Upper lobe of left lung (tissue), 6 donors: ENCODE measurements at regions not wholly inside any gene's neighbourhood (a gene's known extent, or its start where the extent isn't known, plus 50 kb on each side); places are given as distances from the start of the nearest gene placed in this dataset.

ENCODE experiments used
- ATAC-seq, 2 donors: fragments of 200-7000 bp; cut with Tn5 transposase; one replicate each; pipeline ENCODE4 v1.9.1; 2022; ENCODE audit warnings: mild to moderate bottlenecking in 2 of 2, moderate library complexity in 2 of 2; ENCODE audit not compliant: low FRiP score in 2 of 2
- DNase-seq, 2 donors: peaks; one replicate each; pipeline ENCODE4 v3.0.0-alpha.2; 2019 to 2020
- H3K27ac ChIP-seq, 4 donors: fragments of 200-600 bp; sonication (generic); one replicate each; pipeline ENCODE4 v1.5.1; 2016 to 2019
- H3K27me3 ChIP-seq, 4 donors: fragments of 200-600 bp; sonication (generic); one replicate each; pipeline ENCODE4 v1.5.1; 2017 to 2019
- H3K36me3 ChIP-seq, 4 donors: fragments of 200-600 bp; sonication (generic); one replicate each; pipeline ENCODE4 v1.5.1; 2016 to 2019
- H3K4me1 ChIP-seq, 4 donors: fragments of 200-600 bp; sonication (generic); one replicate each; pipeline ENCODE4 v1.5.1; 2018 to 2019
- H3K4me3 ChIP-seq, 4 donors: fragments of 200-600 bp; sonication (generic); one replicate each; pipeline ENCODE4 v1.5.1; 2017 to 2019; ENCODE audit warnings: mild to moderate bottlenecking in 2 of 4, moderate library complexity in 1 of 4
- H3K9me3 ChIP-seq, 4 donors: fragments of 200-600 bp; sonication (generic); one replicate each; pipeline ENCODE4 v1.5.1; 2018 to 2019
- EP300 ChIP-seq, 4 donors: sonication (generic); formaldehyde crosslinking; IDR thresholded peaks; one replicate each; pipeline ENCODE4 v1.5.1; 2017; ENCODE audit warnings: antibody characterized with exemption in 4 of 4, control low read depth in 2 of 4
- POLR2A ChIP-seq, 4 donors: fragments of 450-650 bp; IDR thresholded peaks; one replicate each; pipeline ENCODE4 v1.5.1; 2016 to 2017; ENCODE audit warnings: antibody characterized with exemption in 4 of 4, mild to moderate bottlenecking in 2 of 4
- POLR2AphosphoS5 ChIP-seq, 2 donors: sonication (generic); formaldehyde crosslinking; IDR thresholded peaks; one replicate each; pipeline ENCODE4 v1.5.1; 2017; ENCODE audit warnings: antibody characterized with exemption in 2 of 2
- WGBS, 2 donors: methylation state at CpG; one replicate each; pipeline ENCODE4 v1.1.5; 2017 to 2018; 5-methylcytosine and 5-hydroxymethylcytosine counted together
- TF ChIP-seq, protein P1 (sequence below), 6 experiments: fragments of 450-650 bp in 4 of 6; fragments of 200-600 bp in 2 of 6; sonication (generic) in 2 of 6; IDR thresholded peaks; one replicate each; pipeline ENCODE4 v1.5.1; 2016 to 2019; ENCODE audit warnings: antibody characterized with exemption in 6 of 6
- donor health status: DM: no; HTN: no; CAD: no; lungs with moderate emphysema.
- donor health status: DM: no; HTN: yes; CAD: no; lungs with severe emphysema.

DNA sequence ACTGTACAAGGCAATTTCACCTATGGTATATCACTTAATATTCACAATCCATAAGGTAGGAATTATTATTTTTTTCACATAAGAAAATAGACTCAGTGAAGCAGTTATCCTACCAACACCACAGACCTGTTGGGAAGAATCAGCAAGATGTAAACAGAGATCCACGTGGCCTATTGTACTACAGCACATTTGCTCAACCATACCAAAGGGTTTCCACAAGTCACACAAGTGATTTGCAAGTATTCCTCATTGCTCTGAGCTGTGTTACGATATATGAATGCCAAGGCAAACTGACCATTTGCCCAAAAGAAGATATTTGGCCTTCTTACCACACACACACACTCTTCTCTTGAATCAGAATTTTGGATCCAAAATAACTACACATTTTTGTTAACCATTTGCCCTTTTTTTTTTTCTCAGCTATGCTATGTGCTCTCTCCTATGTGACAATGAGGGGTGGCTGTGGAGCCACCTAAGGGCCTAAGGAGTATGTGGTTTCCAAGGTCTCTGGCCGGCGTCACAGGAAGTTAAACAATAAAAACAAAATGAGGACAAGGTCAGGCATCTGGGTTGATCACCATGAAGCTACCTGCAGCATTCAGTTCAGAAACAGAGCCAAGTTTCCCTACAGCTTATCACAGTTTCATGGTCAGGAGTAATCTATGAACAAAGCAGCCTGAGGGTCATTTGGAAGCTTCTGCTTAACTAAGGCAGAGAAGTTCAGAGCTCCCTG is 171.0 kb upstream of the FREM1 start:
- no peaks in the 10 kb centered on the region for H3K27me3 ChIP-seq
- no peaks in the 10 kb centered on the region for H3K36me3 ChIP-seq
- 69 to 82% methylated on average over 4 of the region's 4 CpGs for WGBS, 2 donors
- TF ChIP-seq POLR2AphosphoS5 (IDR thresholded peaks at IDR 0.05) (no peak), EP300 (IDR thresholded peaks at IDR 0.05) (no peak), POLR2A (IDR thresholded peaks at IDR 0.05) (no peak)
- TF ChIP-seq, protein P1, sequence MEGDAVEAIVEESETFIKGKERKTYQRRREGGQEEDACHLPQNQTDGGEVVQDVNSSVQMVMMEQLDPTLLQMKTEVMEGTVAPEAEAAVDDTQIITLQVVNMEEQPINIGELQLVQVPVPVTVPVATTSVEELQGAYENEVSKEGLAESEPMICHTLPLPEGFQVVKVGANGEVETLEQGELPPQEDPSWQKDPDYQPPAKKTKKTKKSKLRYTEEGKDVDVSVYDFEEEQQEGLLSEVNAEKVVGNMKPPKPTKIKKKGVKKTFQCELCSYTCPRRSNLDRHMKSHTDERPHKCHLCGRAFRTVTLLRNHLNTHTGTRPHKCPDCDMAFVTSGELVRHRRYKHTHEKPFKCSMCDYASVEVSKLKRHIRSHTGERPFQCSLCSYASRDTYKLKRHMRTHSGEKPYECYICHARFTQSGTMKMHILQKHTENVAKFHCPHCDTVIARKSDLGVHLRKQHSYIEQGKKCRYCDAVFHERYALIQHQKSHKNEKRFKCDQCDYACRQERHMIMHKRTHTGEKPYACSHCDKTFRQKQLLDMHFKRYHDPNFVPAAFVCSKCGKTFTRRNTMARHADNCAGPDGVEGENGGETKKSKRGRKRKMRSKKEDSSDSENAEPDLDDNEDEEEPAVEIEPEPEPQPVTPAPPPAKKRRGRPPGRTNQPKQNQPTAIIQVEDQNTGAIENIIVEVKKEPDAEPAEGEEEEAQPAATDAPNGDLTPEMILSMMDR (IDR thresholded peaks at IDR 0.05), result no peak
- H3K4me3 ChIP-seq, result no peak overlapping the region
- no peak overlapping the region for H3K27ac ChIP-seq
- ATAC-seq (no peak), DNase-seq (no peak)
- no peaks in the 10 kb centered on the region for H3K9me3 ChIP-seq
- no peaks in the 10 kb centered on the region for H3K4me1 ChIP-seq

DNA sequence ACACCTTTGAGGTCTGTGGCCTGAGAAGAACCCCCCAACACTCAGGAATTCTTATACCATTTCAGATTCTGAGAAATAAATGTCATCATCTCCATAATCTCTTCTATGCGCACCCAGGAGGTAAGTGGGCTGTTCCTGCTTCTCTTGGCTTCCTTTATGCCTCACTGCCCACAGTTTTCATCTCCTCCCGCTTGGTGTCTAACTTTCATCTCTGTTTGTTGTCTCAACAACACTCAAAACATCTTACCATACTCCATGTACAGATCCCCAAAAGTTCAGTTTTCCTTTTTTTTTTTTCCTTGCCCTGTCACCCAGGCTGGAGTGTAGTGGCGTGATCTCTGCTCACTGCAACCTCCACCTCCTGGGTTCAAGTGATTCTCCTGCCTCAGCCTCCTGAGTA is 170.2 kb upstream of the FREM1 start:
- Histone ChIP-seq H3K36me3 (no peaks in the 10 kb centered on the region), H3K27ac (no peak overlapping the region), H3K27me3 (no peaks in the 10 kb centered on the region)

DNA sequence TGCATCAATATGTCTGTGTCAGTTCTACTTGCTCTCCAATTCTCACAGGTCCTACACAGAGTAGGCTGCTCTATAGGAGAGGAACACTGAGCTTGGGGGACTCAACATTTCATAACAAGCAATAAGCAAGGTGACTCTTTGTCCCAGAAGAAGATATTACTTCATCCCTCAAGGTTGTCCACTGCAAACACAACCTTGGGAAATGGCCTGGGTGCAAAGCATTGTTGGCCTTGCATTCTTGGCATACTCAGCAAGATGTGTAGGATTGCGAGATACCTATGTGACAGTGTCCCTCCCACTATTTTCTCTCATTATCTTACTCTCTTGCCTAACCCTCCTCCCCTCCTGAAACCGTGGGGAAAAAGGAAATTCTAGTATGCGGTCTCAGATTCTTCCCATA is 169.8 kb upstream of the FREM1 start:
- H3K27ac ChIP-seq, result no peak overlapping the region
- no peaks in the 10 kb centered on the region for H3K4me1 ChIP-seq
- no peaks in the 10 kb centered on the region for H3K9me3 ChIP-seq
- no peaks in the 10 kb centered on the region for H3K36me3 ChIP-seq
- DNase-seq (no peak), ATAC-seq (no peak)
- no peak overlapping the region for H3K4me3 ChIP-seq
- H3K27me3 ChIP-seq, result no peaks in the 10 kb centered on the region
- 81 to 85% methylated on average over 3 of the region's 3 CpGs for WGBS, 2 donors
- TF ChIP-seq POLR2A (IDR thresholded peaks at IDR 0.05) (no peak), EP300 (IDR thresholded peaks at IDR 0.05) (no peak), POLR2AphosphoS5 (IDR thresholded peaks at IDR 0.05) (no peak)
- TF ChIP-seq, protein P1 (IDR thresholded peaks at IDR 0.05), result no peak

More for the DNA sequence above, 170.2 kb upstream of the FREM1 start:
- TF ChIP-seq POLR2AphosphoS5 (IDR thresholded peaks at IDR 0.05), result no peak
- TF ChIP-seq, protein P1 (IDR thresholded peaks at IDR 0.05), result no peak
- TF ChIP-seq EP300 (IDR thresholded peaks at IDR 0.05), result no peak
- no peak for TF ChIP-seq POLR2A (IDR thresholded peaks at IDR 0.05)
- Histone ChIP-seq H3K9me3 (no peaks in the 10 kb centered on the region), H3K4me1 (no peaks in the 10 kb centered on the region), H3K4me3 (no peak overlapping the region)
- DNase-seq (no peak), ATAC-seq (no peak)
- WGBS, 2 donors, result 74 to 91% methylated on average over 3 of the region's 3 CpGs

DNA sequence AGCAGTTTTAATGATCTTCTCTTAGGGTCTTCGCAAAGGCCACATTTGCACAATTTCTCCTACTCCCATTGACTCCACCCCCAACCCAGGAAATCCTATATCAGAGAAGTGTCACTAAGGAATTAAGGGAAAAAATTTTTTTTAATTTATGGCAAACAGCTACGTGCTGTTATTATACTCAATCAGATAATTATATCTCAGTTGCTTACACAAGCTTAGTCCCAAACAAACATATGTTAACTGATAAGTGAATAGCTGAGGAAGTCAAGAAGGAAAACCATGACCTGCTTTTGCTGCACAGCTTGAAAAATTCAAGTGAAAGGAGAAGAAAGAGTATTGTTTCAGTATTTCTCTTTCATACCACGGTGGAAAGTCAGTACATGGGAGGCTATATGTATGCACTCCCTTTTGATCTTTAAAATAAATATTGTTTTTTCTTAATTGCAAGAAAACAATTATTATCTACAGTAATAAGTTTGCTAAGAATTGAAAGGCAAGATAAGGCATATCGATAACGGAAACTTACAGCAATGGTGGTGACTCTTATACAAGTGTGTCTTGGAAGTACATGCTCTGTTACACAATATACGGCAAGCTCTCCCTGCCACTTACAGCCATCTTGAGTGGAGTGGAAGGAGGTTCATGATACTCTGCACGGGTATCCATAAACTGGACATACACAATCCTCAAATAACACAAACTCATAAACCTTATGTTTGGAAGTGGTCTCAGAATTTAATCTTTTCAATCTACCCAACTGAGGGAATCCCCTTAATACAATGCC is 167.9 kb upstream of the FREM1 start:
- H3K4me3 ChIP-seq, result no peak overlapping the region
- ATAC-seq, result peak in 1 of 2 donors; percentile 21
- H3K36me3 ChIP-seq, result no peaks in the 10 kb centered on the region
- no peak overlapping the region for H3K27ac ChIP-seq
- no peak for TF ChIP-seq POLR2A (IDR thresholded peaks at IDR 0.05)
- TF ChIP-seq EP300 (IDR thresholded peaks at IDR 0.05), result no peak
- TF ChIP-seq, protein P1 (IDR thresholded peaks at IDR 0.05), result no peak
- TF ChIP-seq POLR2AphosphoS5 (IDR thresholded peaks at IDR 0.05), result no peak
- DNase-seq, result peak in 1 of 2 donors; percentile 27
- H3K4me1 ChIP-seq, result no peaks in the 10 kb centered on the region
- no peaks in the 10 kb centered on the region for H3K9me3 ChIP-seq
- WGBS, 2 donors, result 53% methylated on average over 7 of the region's 7 CpGs
- no peaks in the 10 kb centered on the region for H3K27me3 ChIP-seq
